ENCODE measurements at regions not wholly inside any gene's neighbourhood (a gene's known extent, or its start where the extent isn't known, plus 50 kb on each side); places are given as distances from the start of the nearest gene placed in this dataset.

DNA sequence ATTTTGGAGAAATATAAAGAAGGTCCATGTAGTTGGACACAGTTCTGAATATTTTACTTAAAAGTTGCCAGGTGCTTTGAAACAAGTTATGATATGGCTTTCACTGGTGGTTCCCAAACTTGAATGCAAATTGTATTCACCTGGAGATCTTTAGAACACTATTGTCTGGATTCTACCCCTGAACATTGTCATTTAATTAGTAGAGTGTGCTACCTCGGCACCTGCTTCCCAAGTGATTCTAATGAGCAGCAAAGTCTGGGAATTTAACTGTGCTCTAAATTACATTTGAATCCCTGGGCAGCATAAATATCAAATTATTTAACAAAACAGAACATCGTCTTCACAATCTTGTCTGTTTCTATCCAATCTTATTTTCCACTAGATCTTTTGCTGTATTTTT lies 2483.3 kb downstream of the PCDH9 start:
- no peaks in the 10 kb centered on the region for H3K27me3 Mint-ChIP-seq (ENCODE audit: low read depth)
- DNase-seq (ENCODE audit: low spot score) (no peak), ATAC-seq (peak; percentile 59)
- peaks cover 36% of the 10 kb centered on the region for H3K4me1 Mint-ChIP-seq
- H3K4me3 Mint-ChIP-seq = no peak overlapping the region
- peaks cover 4% of the 10 kb centered on the region; the same call in 1 of the 2 replicates for H3K9me3 Mint-ChIP-seq
- TF ChIP-seq CREB1 (CRISPR knock-in tag; IDR thresholded peaks at IDR 0.05) = no peak
- no peak for TF ChIP-seq ETV6 (CRISPR knock-in tag; IDR thresholded peaks at IDR 0.05)
- TF ChIP-seq, protein P1, sequence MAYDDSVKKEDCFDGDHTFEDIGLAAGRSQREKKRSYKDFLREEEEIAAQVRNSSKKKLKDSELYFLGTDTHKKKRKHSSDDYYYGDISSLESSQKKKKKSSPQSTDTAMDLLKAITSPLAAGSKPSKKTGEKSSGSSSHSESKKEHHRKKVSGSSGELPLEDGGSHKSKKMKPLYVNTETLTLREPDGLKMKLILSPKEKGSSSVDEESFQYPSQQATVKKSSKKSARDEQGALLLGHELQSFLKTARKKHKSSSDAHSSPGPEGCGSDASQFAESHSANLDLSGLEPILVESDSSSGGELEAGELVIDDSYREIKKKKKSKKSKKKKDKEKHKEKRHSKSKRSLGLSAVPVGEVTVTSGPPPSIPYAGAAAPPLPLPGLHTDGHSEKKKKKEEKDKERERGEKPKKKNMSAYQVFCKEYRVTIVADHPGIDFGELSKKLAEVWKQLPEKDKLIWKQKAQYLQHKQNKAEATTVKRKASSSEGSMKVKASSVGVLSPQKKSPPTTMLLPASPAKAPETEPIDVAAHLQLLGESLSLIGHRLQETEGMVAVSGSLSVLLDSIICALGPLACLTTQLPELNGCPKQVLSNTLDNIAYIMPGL (CRISPR knock-in tag; IDR thresholded peaks at IDR 0.05) = no peak
- TF ChIP-seq ELF4 (CRISPR knock-in tag; IDR thresholded peaks at IDR 0.05; ENCODE audit: low read depth) = no peak
- TF ChIP-seq ATF6 (CRISPR knock-in tag; IDR thresholded peaks at IDR 0.05) = no peak
- TF ChIP-seq GABPB1 (CRISPR knock-in tag; IDR thresholded peaks at IDR 0.05) = no peak
- TF ChIP-seq JUN (CRISPR knock-in tag; IDR thresholded peaks at IDR 0.05) = no peak
- H3K27ac Mint-ChIP-seq = 0 out of 2 replicates have a peak overlapping the region, but pooled peaks have one; percentile 39
- POLR2A ChIA-PET = interaction anchor here (0.7 kb wide), 1 partner anchor 113 kb away, joined by 4 read pairs; no protein-coding TSS in a partner anchor
- CTCF ChIA-PET = no interaction called here
- no peaks in the 10 kb centered on the region for H3K36me3 Mint-ChIP-seq

DNA sequence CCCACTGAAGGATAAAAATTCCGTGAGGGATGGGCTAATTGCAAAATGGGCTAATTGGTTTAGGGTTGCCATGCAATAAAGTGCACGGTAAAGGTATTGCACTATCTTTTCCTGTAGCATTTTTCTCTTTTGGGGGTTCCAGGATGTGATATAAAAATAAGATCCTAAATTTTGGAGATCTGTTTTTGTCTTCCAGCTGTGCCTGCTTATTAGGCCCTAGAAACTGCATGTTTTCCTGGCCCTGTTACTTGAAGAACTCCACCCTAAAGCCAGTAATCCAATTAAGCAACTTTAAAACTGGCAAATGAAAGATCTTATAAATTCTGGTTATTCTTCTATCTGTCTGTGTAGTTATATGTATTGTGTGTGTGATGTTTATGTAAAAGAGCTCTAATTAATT lies 2489.6 kb downstream of the PCDH9 start:
- Mint-ChIP-seq H3K9me3 (peaks cover 50% of the 10 kb centered on the region), H3K4me3 (no peak overlapping the region), H3K36me3 (peaks cover 20% of the 10 kb centered on the region), H3K27me3 (ENCODE audit: low read depth) (no peaks in the 10 kb centered on the region), H3K27ac (no peak overlapping the region), H3K4me1 (peaks cover 6% of the 10 kb centered on the region)
- ChIA-PET CTCF (no interaction called here), POLR2A (no interaction called here)
- DNase-seq (ENCODE audit: low spot score) (no peak), ATAC-seq (no peak)
- no peak for TF ChIP-seq SMAD4 (CRISPR knock-in tag; IDR thresholded peaks at IDR 0.05)
- TF ChIP-seq ZNF317 (CRISPR knock-in tag; IDR thresholded peaks at IDR 0.05; ENCODE audit: borderline replicate concordance, low read depth) = no peak
- TF ChIP-seq ERG (CRISPR knock-in tag; IDR thresholded peaks at IDR 0.05) = no peak
- TF ChIP-seq CREB1 (CRISPR knock-in tag; IDR thresholded peaks at IDR 0.05) = no peak
- no peak for TF ChIP-seq ESRRA (CRISPR knock-in tag; IDR thresholded peaks at IDR 0.05; ENCODE audit: borderline replicate concordance)
- TF ChIP-seq CBFB (CRISPR knock-in tag; IDR thresholded peaks at IDR 0.05; ENCODE audit: low read depth) = no peak
- TF ChIP-seq IRF1 (CRISPR knock-in tag; IDR thresholded peaks at IDR 0.05) = no peak
- TF ChIP-seq, protein P2, sequence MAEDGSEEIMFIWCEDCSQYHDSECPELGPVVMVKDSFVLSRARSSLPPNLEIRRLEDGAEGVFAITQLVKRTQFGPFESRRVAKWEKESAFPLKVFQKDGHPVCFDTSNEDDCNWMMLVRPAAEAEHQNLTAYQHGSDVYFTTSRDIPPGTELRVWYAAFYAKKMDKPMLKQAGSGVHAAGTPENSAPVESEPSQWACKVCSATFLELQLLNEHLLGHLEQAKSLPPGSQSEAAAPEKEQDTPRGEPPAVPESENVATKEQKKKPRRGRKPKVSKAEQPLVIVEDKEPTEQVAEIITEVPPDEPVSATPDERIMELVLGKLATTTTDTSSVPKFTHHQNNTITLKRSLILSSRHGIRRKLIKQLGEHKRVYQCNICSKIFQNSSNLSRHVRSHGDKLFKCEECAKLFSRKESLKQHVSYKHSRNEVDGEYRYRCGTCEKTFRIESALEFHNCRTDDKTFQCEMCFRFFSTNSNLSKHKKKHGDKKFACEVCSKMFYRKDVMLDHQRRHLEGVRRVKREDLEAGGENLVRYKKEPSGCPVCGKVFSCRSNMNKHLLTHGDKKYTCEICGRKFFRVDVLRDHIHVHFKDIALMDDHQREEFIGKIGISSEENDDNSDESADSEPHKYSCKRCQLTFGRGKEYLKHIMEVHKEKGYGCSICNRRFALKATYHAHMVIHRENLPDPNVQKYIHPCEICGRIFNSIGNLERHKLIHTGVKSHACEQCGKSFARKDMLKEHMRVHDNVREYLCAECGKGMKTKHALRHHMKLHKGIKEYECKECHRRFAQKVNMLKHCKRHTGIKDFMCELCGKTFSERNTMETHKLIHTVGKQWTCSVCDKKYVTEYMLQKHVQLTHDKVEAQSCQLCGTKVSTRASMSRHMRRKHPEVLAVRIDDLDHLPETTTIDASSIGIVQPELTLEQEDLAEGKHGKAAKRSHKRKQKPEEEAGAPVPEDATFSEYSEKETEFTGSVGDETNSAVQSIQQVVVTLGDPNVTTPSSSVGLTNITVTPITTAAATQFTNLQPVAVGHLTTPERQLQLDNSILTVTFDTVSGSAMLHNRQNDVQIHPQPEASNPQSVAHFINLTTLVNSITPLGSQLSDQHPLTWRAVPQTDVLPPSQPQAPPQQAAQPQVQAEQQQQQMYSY (CRISPR knock-in tag; IDR thresholded peaks at IDR 0.05) = no peak
- no peak for TF ChIP-seq ZNF281 (CRISPR knock-in tag; IDR thresholded peaks at IDR 0.05)
- no peak for TF ChIP-seq ZNF423 (CRISPR knock-in tag; IDR thresholded peaks at IDR 0.05)
- no peak for TF ChIP-seq FOXJ3 (CRISPR knock-in tag; IDR thresholded peaks at IDR 0.05; ENCODE audit: borderline replicate concordance)
- TF ChIP-seq NFYB (CRISPR knock-in tag; conservative IDR thresholded peaks at IDR 0.05; ENCODE audit: low read depth) = no peak
